ENCODE measurements at regions not wholly inside any gene's neighbourhood (a gene's known extent, or its start where the extent isn't known, plus 50 kb on each side); places are given as distances from the start of the nearest gene placed in this dataset.

DNA sequence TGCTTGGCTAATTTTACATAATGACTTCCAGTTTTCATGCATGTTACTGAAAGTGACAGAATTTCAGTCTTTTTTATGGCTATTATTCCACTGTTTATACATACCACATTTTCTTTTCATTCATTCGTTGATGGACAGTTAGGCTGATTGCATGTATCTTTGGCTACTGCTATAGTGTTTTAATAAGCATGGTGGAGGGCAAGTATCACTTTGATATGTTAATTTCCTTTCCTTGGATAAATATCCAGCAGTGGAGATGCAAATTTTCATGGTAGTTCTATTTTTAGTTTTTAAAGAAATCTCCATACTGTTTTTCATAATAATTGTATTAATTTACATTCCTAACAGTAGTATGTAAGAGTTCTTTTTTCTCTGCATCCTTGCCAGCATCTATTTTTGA lies 297.9 kb downstream of the PRR16 start:
- ChIA-PET POLR2A (no interaction called here), CTCF (no interaction called here)
- Histone ChIP-seq H3K36me3 (ENCODE audit: control insufficient read depth, insufficient read depth, low read length) (no peaks in the 10 kb centered on the region), H3K27me3 (ENCODE audit: control insufficient read depth, insufficient read depth, low read length) (no peaks in the 10 kb centered on the region), H3K4me3 (ENCODE audit: low read depth, low read length) (no peak overlapping the region)
- TF ChIP-seq, protein P1, sequence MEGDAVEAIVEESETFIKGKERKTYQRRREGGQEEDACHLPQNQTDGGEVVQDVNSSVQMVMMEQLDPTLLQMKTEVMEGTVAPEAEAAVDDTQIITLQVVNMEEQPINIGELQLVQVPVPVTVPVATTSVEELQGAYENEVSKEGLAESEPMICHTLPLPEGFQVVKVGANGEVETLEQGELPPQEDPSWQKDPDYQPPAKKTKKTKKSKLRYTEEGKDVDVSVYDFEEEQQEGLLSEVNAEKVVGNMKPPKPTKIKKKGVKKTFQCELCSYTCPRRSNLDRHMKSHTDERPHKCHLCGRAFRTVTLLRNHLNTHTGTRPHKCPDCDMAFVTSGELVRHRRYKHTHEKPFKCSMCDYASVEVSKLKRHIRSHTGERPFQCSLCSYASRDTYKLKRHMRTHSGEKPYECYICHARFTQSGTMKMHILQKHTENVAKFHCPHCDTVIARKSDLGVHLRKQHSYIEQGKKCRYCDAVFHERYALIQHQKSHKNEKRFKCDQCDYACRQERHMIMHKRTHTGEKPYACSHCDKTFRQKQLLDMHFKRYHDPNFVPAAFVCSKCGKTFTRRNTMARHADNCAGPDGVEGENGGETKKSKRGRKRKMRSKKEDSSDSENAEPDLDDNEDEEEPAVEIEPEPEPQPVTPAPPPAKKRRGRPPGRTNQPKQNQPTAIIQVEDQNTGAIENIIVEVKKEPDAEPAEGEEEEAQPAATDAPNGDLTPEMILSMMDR (IDR thresholded peaks at IDR 0.05; ENCODE audit: insufficient read depth, low read depth, low read length), result no peak
- no peak for DNase-seq (ENCODE audit: low read depth)

DNA sequence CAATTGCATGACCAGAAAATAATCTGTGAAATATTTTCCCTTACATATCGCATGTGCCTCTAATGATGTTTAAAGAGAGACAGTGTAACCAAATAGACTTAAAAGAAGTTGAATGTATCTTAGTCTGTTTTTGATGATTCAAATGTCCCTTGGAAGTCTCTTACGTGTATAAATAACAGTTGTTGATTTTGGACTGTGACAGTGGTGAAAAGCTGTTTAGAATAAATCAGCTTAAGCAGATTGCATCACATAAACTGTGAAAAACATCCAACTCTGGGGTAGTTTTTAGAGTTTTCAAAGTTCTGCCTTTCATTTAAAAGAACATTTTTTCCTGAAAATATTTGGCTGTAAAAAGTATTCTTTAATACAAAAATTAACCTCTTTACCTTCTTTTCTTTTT lies 301.1 kb downstream of the PRR16 start:
- Histone ChIP-seq H3K4me3 (ENCODE audit: low read depth, low read length) (no peak overlapping the region), H3K27me3 (ENCODE audit: control insufficient read depth, insufficient read depth, low read length) (no peaks in the 10 kb centered on the region), H3K36me3 (ENCODE audit: control insufficient read depth, insufficient read depth, low read length) (no peaks in the 10 kb centered on the region)
- CTCF ChIA-PET, result no interaction called here
- POLR2A ChIA-PET, result no interaction called here
- TF ChIP-seq, protein P1 (IDR thresholded peaks at IDR 0.05; ENCODE audit: insufficient read depth, low read depth, low read length), result no peak
- DNase-seq (ENCODE audit: low read depth), result no peak

DNA sequence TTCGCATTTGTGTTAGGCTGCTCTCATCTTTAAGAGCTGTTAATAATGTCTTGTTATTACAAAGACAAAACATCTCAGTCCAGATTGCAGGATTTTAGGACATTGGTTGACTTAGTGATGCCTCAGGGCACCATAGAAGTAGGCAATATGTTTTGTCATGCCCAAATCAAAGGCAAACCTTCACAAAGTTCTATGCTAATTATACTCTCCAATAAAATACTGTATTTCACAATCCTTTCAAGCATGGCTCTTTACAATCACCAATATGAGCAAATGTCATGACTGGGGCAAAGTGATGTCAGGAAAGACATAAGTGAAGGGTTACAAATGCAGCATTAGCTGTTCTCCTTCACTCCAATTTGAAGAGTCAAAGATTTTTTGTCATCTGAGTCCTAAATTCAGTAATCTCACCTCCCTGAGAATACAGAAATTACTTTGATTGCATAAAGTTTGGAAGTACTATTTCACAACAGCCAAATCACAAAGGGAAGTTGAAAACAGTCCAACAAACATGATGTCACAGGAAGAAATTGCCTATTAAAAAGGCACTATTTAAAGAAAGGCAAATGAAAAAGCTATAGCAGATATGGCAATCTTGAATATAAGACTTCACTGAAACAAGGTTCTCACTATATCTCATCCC lies 303.2 kb downstream of the PRR16 start:
- no peak overlapping the region for H3K4me3 ChIP-seq (ENCODE audit: low read depth, low read length)
- peak; percentile 51 for DNase-seq (ENCODE audit: low read depth)
- no peaks in the 10 kb centered on the region for H3K36me3 ChIP-seq (ENCODE audit: control insufficient read depth, insufficient read depth, low read length)
- ChIA-PET POLR2A (no interaction called here), CTCF (no interaction called here)
- H3K27me3 ChIP-seq (ENCODE audit: control insufficient read depth, insufficient read depth, low read length), result no peaks in the 10 kb centered on the region
- TF ChIP-seq, protein P1 (IDR thresholded peaks at IDR 0.05; ENCODE audit: insufficient read depth, low read depth, low read length), result no peak

DNA sequence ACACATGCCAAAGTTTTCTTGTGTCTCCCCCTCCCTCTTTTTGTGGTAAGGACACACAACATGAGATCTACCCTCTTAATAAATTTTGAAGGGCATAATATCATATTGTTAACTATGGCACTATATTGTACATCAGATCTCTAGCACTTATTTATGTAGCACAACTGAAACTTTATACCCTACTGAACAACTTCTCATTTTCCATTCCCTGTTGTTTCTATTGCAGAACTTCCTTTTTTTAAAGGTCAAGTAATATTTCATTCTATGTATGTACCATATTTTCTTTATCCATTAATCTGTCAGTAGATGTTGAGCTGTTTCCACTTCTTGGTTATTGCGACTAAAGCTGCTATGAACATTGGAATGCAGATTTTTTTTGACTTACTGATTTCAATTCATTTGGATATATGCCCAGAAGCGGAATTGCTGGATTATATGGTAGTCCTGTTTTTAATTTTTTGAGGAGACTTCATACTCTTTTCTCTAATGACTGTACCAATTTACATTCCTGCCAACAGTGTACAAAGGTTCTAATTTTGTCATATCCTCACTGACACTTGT lies 305.3 kb downstream of the PRR16 start:
- no peak for DNase-seq (ENCODE audit: low read depth)
- POLR2A ChIA-PET, result no interaction called here
- TF ChIP-seq, protein P1 (IDR thresholded peaks at IDR 0.05; ENCODE audit: insufficient read depth, low read depth, low read length), result no peak
- H3K4me3 ChIP-seq (ENCODE audit: low read depth, low read length), result no peak overlapping the region
- H3K27me3 ChIP-seq (ENCODE audit: control insufficient read depth, insufficient read depth, low read length), result no peaks in the 10 kb centered on the region
- no peaks in the 10 kb centered on the region for H3K36me3 ChIP-seq (ENCODE audit: control insufficient read depth, insufficient read depth, low read length)
- CTCF ChIA-PET, result interaction anchor here (1.1 kb wide), 1 partner anchor 8 kb away, joined by 3 read pairs; no protein-coding TSS in a partner anchor

DNA sequence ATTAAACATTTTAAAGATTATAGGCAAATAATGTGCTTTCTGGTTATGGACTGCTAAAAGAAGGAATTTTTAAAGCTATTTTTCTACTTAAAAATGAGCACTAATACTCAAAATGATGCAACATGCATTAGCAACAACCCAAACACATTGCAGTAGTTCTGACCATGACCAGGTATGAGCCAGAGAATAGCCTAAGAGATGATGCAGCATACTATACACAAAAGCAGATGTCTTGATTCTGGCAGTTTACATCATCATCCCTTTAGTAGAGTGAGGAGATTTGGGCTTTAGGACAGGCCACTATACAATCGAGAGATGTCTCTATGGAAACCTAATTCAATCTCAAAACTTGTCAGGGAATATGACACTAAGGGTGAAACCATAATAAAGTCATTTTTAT lies 307.1 kb downstream of the PRR16 start:
- ChIA-PET CTCF (interaction anchor here (1.4 kb wide), 1 partner anchor 20 kb away, joined by 3 read pairs; no protein-coding TSS in a partner anchor), POLR2A (no interaction called here)
- DNase-seq (ENCODE audit: low read depth), result no peak
- Histone ChIP-seq H3K27me3 (ENCODE audit: control insufficient read depth, insufficient read depth, low read length) (no peaks in the 10 kb centered on the region), H3K36me3 (ENCODE audit: control insufficient read depth, insufficient read depth, low read length) (no peaks in the 10 kb centered on the region), H3K4me3 (ENCODE audit: low read depth, low read length) (no peak overlapping the region)
- TF ChIP-seq, protein P1 (IDR thresholded peaks at IDR 0.05; ENCODE audit: insufficient read depth, low read depth, low read length), result no peak
